ENCODE measurements at regions not wholly inside any gene's neighbourhood (a gene's known extent, or its start where the extent isn't known, plus 50 kb on each side); places are given as distances from the start of the nearest gene placed in this dataset.
A peak's percentile ranks its signal among the peaks of the same experiment; 100 is the strongest.
"Not testable (repeated sequence)": the region's sequence is repeated elsewhere in the genome, so short reads cannot be mapped to it uniquely, and the experiment has no call there.

GRCh38 chr4:12089920-12090319, 661.2 kb upstream of the HS3ST1 start:
- WGBS = 96% methylated on average over 21 of the region's 21 CpGs
- not testable (repeated sequence) for H3K9ac ChIP-seq (ENCODE audit: low read depth, low read length); H3K4me1 ChIP-seq (ENCODE audit: insufficient read depth, low read length); H3K27me3 ChIP-seq (ENCODE audit: insufficient read depth, low read length); H3K4me3 ChIP-seq (ENCODE audit: low read length); H3K36me3 ChIP-seq (ENCODE audit: insufficient read depth, low read length); H3K27ac ChIP-seq (ENCODE audit: low read depth, low read length)
- peaks cover 19% of the 10 kb centered on the region for H3K9me3 ChIP-seq (ENCODE audit: insufficient read depth, low read depth, low read length)

- Histone ChIP-seq H3K9ac (ENCODE audit: low read depth, low read length) (no peak overlapping the region), H3K4me1 (ENCODE audit: insufficient read depth, low read length) (no peaks in the 10 kb centered on the region), H3K27me3 (ENCODE audit: insufficient read depth, low read length) (no peaks in the 10 kb centered on the region), H3K36me3 (ENCODE audit: insufficient read depth, low read length) (no peaks in the 10 kb centered on the region), H3K27ac (ENCODE audit: low read depth, low read length) (no peak overlapping the region), H3K4me3 (ENCODE audit: low read length) (no peak overlapping the region), H3K9me3 (ENCODE audit: insufficient read depth, low read depth, low read length) (peaks cover 12% of the 10 kb centered on the region)
- WGBS = 97% methylated on average over 4 of the region's 5 CpGs
Measured at GRCh38 chr4:12084690-12085089, 656.0 kb upstream of the HS3ST1 start.

GRCh38 chr4:12071316-12071715, 642.6 kb upstream of the HS3ST1 start:
- Histone ChIP-seq H3K9me3 (ENCODE audit: insufficient read depth, low read depth, low read length) (no peaks in the 10 kb centered on the region), H3K9ac (ENCODE audit: low read depth, low read length) (no peak overlapping the region), H3K4me1 (ENCODE audit: insufficient read depth, low read length) (no peaks in the 10 kb centered on the region), H3K4me3 (ENCODE audit: low read length) (no peak overlapping the region), H3K27ac (ENCODE audit: low read depth, low read length) (no peak overlapping the region), H3K36me3 (ENCODE audit: insufficient read depth, low read length) (no peaks in the 10 kb centered on the region), H3K27me3 (ENCODE audit: insufficient read depth, low read length) (no peaks in the 10 kb centered on the region)
- 99% methylated on average over 2 of the region's 2 CpGs for WGBS

GRCh38 chr4:12053966-12054365, 625.3 kb upstream of the HS3ST1 start:
- WGBS = 94% methylated on average over 2 of the region's 2 CpGs
- no peak overlapping the region for H3K4me3 ChIP-seq (ENCODE audit: low read length)

GRCh38 chr4:12053556-12053955, 624.9 kb upstream of the HS3ST1 start:
- H3K9me3 ChIP-seq (ENCODE audit: insufficient read depth, low read depth, low read length) = peaks cover 4% of the 10 kb centered on the region; the same call in 1 of the 2 replicates
- H3K27ac ChIP-seq (ENCODE audit: low read depth, low read length) = no peak overlapping the region
- no peak overlapping the region for H3K4me3 ChIP-seq (ENCODE audit: low read length)

More at GRCh38 chr4:12053966-12054365, 625.3 kb upstream of the HS3ST1 start:
- Histone ChIP-seq H3K9me3 (ENCODE audit: insufficient read depth, low read depth, low read length) (peaks cover 4% of the 10 kb centered on the region; the same call in 1 of the 2 replicates), H3K27me3 (ENCODE audit: insufficient read depth, low read length) (no peaks in the 10 kb centered on the region), H3K9ac (ENCODE audit: low read depth, low read length) (no peak overlapping the region), H3K27ac (ENCODE audit: low read depth, low read length) (no peak overlapping the region), H3K36me3 (ENCODE audit: insufficient read depth, low read length) (no peaks in the 10 kb centered on the region), H3K4me1 (ENCODE audit: insufficient read depth, low read length) (peaks cover 31% of the 10 kb centered on the region)

GRCh38 chr4:12050357-12050756, 621.7 kb upstream of the HS3ST1 start:
- Histone ChIP-seq H3K27ac (ENCODE audit: low read depth, low read length) (peak overlapping the region; percentile 76), H3K27me3 (ENCODE audit: insufficient read depth, low read length) (no peaks in the 10 kb centered on the region), H3K9me3 (ENCODE audit: insufficient read depth, low read depth, low read length) (peaks cover 4% of the 10 kb centered on the region; the same call in 1 of the 2 replicates), H3K4me3 (ENCODE audit: low read length) (no peak overlapping the region), H3K36me3 (ENCODE audit: insufficient read depth, low read length) (no peaks in the 10 kb centered on the region), H3K9ac (ENCODE audit: low read depth, low read length) (no peak overlapping the region), H3K4me1 (ENCODE audit: insufficient read depth, low read length) (peaks cover 11% of the 10 kb centered on the region; the same call in 1 of the 2 replicates)

More at GRCh38 chr4:12053556-12053955, 624.9 kb upstream of the HS3ST1 start:
- Histone ChIP-seq H3K36me3 (ENCODE audit: insufficient read depth, low read length) (no peaks in the 10 kb centered on the region), H3K9ac (ENCODE audit: low read depth, low read length) (no peak overlapping the region), H3K4me1 (ENCODE audit: insufficient read depth, low read length) (peaks cover 27% of the 10 kb centered on the region), H3K27me3 (ENCODE audit: insufficient read depth, low read length) (no peaks in the 10 kb centered on the region)

- 100% methylated on average over 1 of the region's 4 CpGs for whole genome bisulfite sequencing
- H3K36me3 ChIP-seq (ENCODE audit: insufficient read depth, low read length) = no peaks in the 10 kb centered on the region
- no peak overlapping the region for H3K9ac ChIP-seq (ENCODE audit: low read depth, low read length)
- no peaks in the 10 kb centered on the region for H3K27me3 ChIP-seq (ENCODE audit: insufficient read depth, low read length)
- H3K4me1 ChIP-seq (ENCODE audit: insufficient read depth, low read length) = no peaks in the 10 kb centered on the region
- H3K4me3 ChIP-seq (ENCODE audit: low read length) = no peak overlapping the region
- peaks cover 22% of the 10 kb centered on the region for H3K9me3 ChIP-seq (ENCODE audit: insufficient read depth, low read depth, low read length)
- H3K27ac ChIP-seq (ENCODE audit: low read depth, low read length) = no peak overlapping the region
Measured at GRCh38 chr4:12042818-12043217, 614.1 kb upstream of the HS3ST1 start.

GRCh38 chr4:12041828-12042227, 613.1 kb upstream of the HS3ST1 start:
- Histone ChIP-seq H3K9ac (ENCODE audit: low read depth, low read length) (no peak overlapping the region), H3K4me1 (ENCODE audit: insufficient read depth, low read length) (no peaks in the 10 kb centered on the region), H3K27me3 (ENCODE audit: insufficient read depth, low read length) (no peaks in the 10 kb centered on the region), H3K36me3 (ENCODE audit: insufficient read depth, low read length) (no peaks in the 10 kb centered on the region), H3K27ac (ENCODE audit: low read depth, low read length) (no peak overlapping the region), H3K4me3 (ENCODE audit: low read length) (no peak overlapping the region), H3K9me3 (ENCODE audit: insufficient read depth, low read depth, low read length) (peaks cover 22% of the 10 kb centered on the region)
- WGBS = 92% methylated on average over 2 of the region's 2 CpGs

- H3K27ac ChIP-seq (ENCODE audit: low read depth, low read length) = no peak overlapping the region
- 94% methylated on average over 3 of the region's 3 CpGs for WGBS
- H3K4me3 ChIP-seq (ENCODE audit: low read length) = no peak overlapping the region
- no peak overlapping the region for H3K9ac ChIP-seq (ENCODE audit: low read depth, low read length)
- H3K27me3 ChIP-seq (ENCODE audit: insufficient read depth, low read length) = no peaks in the 10 kb centered on the region
- H3K36me3 ChIP-seq (ENCODE audit: insufficient read depth, low read length) = no peaks in the 10 kb centered on the region
- H3K9me3 ChIP-seq (ENCODE audit: insufficient read depth, low read depth, low read length) = peaks cover 22% of the 10 kb centered on the region
- no peaks in the 10 kb centered on the region for H3K4me1 ChIP-seq (ENCODE audit: insufficient read depth, low read length)
Measured at GRCh38 chr4:12036450-12036849, 607.8 kb upstream of the HS3ST1 start.

- Histone ChIP-seq H3K36me3 (ENCODE audit: insufficient read depth, low read length) (no peaks in the 10 kb centered on the region), H3K27ac (ENCODE audit: low read depth, low read length) (no peak overlapping the region), H3K9me3 (ENCODE audit: insufficient read depth, low read depth, low read length) (no peaks in the 10 kb centered on the region), H3K4me3 (ENCODE audit: low read length) (no peak overlapping the region), H3K27me3 (ENCODE audit: insufficient read depth, low read length) (no peaks in the 10 kb centered on the region), H3K9ac (ENCODE audit: low read depth, low read length) (no peak overlapping the region), H3K4me1 (ENCODE audit: insufficient read depth, low read length) (no peaks in the 10 kb centered on the region)
- WGBS = 96% methylated on average over 5 of the region's 5 CpGs
Measured at GRCh38 chr4:12028258-12028657, 599.6 kb upstream of the HS3ST1 start.

- H3K36me3 ChIP-seq (ENCODE audit: insufficient read depth, low read length) = no peaks in the 10 kb centered on the region
- 0 out of 2 replicates have a peak, but pooled peaks cover 1% of the 10 kb centered on the region for H3K9me3 ChIP-seq (ENCODE audit: insufficient read depth, low read depth, low read length)
- no peaks in the 10 kb centered on the region for H3K4me1 ChIP-seq (ENCODE audit: insufficient read depth, low read length)
- H3K27ac ChIP-seq (ENCODE audit: low read depth, low read length) = no peak overlapping the region
- no peaks in the 10 kb centered on the region for H3K27me3 ChIP-seq (ENCODE audit: insufficient read depth, low read length)
- WGBS = 96% methylated on average over 2 of the region's 2 CpGs
- no peak overlapping the region for H3K4me3 ChIP-seq (ENCODE audit: low read length)
- no peak overlapping the region for H3K9ac ChIP-seq (ENCODE audit: low read depth, low read length)
Measured at GRCh38 chr4:12022409-12022808, 593.7 kb upstream of the HS3ST1 start.

- H3K9me3 ChIP-seq (ENCODE audit: insufficient read depth, low read depth, low read length) = 0 out of 2 replicates have a peak, but pooled peaks cover 8% of the 10 kb centered on the region
- no peak overlapping the region for H3K4me3 ChIP-seq (ENCODE audit: low read length)
- no peak overlapping the region for H3K9ac ChIP-seq (ENCODE audit: low read depth, low read length)
- no peaks in the 10 kb centered on the region for H3K36me3 ChIP-seq (ENCODE audit: insufficient read depth, low read length)
- whole genome bisulfite sequencing = no CpG with 5 or more reads among the region's 1 CpG
- H3K27ac ChIP-seq (ENCODE audit: low read depth, low read length) = no peak overlapping the region
- no peaks in the 10 kb centered on the region for H3K4me1 ChIP-seq (ENCODE audit: insufficient read depth, low read length)
- H3K27me3 ChIP-seq (ENCODE audit: insufficient read depth, low read length) = no peaks in the 10 kb centered on the region
Measured at GRCh38 chr4:12016729-12017128, 588.0 kb upstream of the HS3ST1 start.
